SU-DHL-6 (cell line): ENCODE measurements at regions not wholly inside any gene's neighbourhood (a gene's known extent, or its start where the extent isn't known, plus 50 kb on each side); places are given as distances from the start of the nearest gene placed in this dataset.

Source experiments
- H2AFZ ChIP-seq: fragments of 200-600 bp; sonication (generic); 2 replicates; pipeline ENCODE4 v1.6.1; 2014; ENCODE audit warnings: low read depth, mild to moderate bottlenecking, moderate library complexity, mixed read lengths, antibody characterized with exemption, low read length; ENCODE audit not compliant: severe bottlenecking
- H3F3A ChIP-seq: fragments of 200-600 bp; shearing (Covaris generic); 2 replicates; pipeline ENCODE4 v1.6.0; 2016; ENCODE audit warnings: antibody characterized with exemption, mild to moderate bottlenecking; ENCODE audit not compliant: insufficient read depth
- H3K27ac ChIP-seq: fragments of 200-600 bp; sonication (generic); 2 replicates; pipeline ENCODE4 v1.5.1; 2016; ENCODE audit warnings: low read depth, mild to moderate bottlenecking, low read length, moderate library complexity, mixed read lengths
- H3K27me3 ChIP-seq: fragments of 200-600 bp; sonication (generic), shearing (Covaris generic); 2 replicates; pipeline ENCODE4 v1.6.0; 2014; ENCODE audit warnings: mild to moderate bottlenecking, low read length
- H3K36me3 ChIP-seq: fragments of 200-600 bp; sonication (generic); 2 replicates; pipeline ENCODE4 v1.6.1; 2014; ENCODE audit warnings: mild to moderate bottlenecking, low read length, mixed read lengths
- H3K4me2 ChIP-seq: fragments of 300-600, 200-600 bp; shearing (Covaris generic), sonication (generic); 2 replicates; pipeline ENCODE4 v1.6.0; 2014; ENCODE audit warnings: low read length, low read depth, mild to moderate bottlenecking; ENCODE audit not compliant: poor library complexity, severe bottlenecking
- H3K4me3 ChIP-seq: fragments of 200-600 bp; sonication (generic); 2 replicates; pipeline ENCODE4 v1.5.1; 2014; ENCODE audit warnings: antibody characterized with exemption, low read length, mild to moderate bottlenecking, mixed read lengths; ENCODE audit not compliant: insufficient read depth, poor library complexity, severe bottlenecking
- H3K79me2 ChIP-seq: fragments of 200-600 bp; sonication (generic); 2 replicates; pipeline ENCODE4 v1.6.1; 2014; ENCODE audit warnings: mild to moderate bottlenecking, low read length, moderate library complexity; ENCODE audit not compliant: insufficient read depth
- H3K9ac ChIP-seq: fragments of 200-600 bp; sonication (generic); 2 replicates; pipeline ENCODE4 v1.7.0; 2014; ENCODE audit warnings: mild to moderate bottlenecking, low read length
- H3K9me2 ChIP-seq: fragments of 200-600 bp; sonication (generic); replicated peaks from 2 replicates; pipeline ENCODE4 v1.6.1; 2014; ENCODE audit warnings: low read length; ENCODE audit not compliant: insufficient read depth
- H3K9me3 ChIP-seq: fragments of 200-600 bp; sonication (generic); 2 replicates; pipeline ENCODE4 v1.6.1; 2014; ENCODE audit warnings: low read length, mixed read lengths; ENCODE audit not compliant: insufficient read depth
- H4K20me1 ChIP-seq: fragments of 200-600 bp; sonication (generic); 2 replicates; pipeline ENCODE4 v1.6.1; 2014; ENCODE audit warnings: low read depth, mild to moderate bottlenecking, antibody characterized with exemption, low read length, moderate library complexity, mixed read lengths
- EZH2phosphoT487 ChIP-seq: fragments of 200-600 bp; sonication (generic), shearing (Covaris generic); conservative IDR thresholded peaks from 2 replicates; pipeline ENCODE4 v1.6.1; 2018; ENCODE audit warnings: mild to moderate bottlenecking, antibody characterized with exemption, low read length, moderate library complexity, mixed read lengths
- TF ChIP-seq, protein P1 (sequence below): fragments of 200-600 bp; sonication (generic); IDR thresholded peaks from one replicate; pipeline ENCODE4 v1.5.1; 2017; ENCODE audit warnings: antibody characterized with exemption, mild to moderate bottlenecking, low read length, moderate library complexity; ENCODE audit not compliant: insufficient read depth, poor library complexity, severe bottlenecking

DNA sequence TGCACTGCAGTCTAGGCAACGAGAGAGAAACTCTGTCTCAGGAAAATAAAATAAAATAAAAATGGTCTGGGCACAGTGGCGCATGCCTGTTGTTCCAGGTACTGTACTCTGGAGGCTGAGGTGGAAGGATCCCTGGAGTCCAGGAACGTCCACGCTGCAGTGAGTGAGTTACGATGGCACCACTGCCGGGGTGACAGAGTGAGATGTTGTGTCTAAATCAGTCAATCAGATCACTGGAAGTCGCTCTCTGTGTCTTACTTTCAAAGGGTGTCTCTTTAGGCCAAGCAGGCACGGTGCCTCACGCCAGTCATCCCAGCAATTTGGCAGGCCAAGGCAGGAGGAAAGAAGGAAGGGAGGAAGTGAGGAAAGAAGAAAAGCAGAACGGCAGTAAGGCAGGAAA is 112.2 kb upstream of the ANKRD30BL start:
- Histone ChIP-seq H3K9me2 (no peaks in the 10 kb centered on the region), H3K9ac (no peak overlapping the region), H3K4me3 (no peak overlapping the region), H3K9me3 (peaks cover 14% of the 10 kb centered on the region; the same call in 1 of the 2 replicates), H3K4me2 (no peak overlapping the region), H3F3A (peaks cover 23% of the 10 kb centered on the region), H3K27ac (peak overlapping the region; percentile 38), H3K36me3 (no peaks in the 10 kb centered on the region), H4K20me1 (no peaks in the 10 kb centered on the region), H3K27me3 (no peaks in the 10 kb centered on the region), H3K79me2 (no peaks in the 10 kb centered on the region), H2AFZ (no peak overlapping the region)
- TF ChIP-seq, protein P1, sequence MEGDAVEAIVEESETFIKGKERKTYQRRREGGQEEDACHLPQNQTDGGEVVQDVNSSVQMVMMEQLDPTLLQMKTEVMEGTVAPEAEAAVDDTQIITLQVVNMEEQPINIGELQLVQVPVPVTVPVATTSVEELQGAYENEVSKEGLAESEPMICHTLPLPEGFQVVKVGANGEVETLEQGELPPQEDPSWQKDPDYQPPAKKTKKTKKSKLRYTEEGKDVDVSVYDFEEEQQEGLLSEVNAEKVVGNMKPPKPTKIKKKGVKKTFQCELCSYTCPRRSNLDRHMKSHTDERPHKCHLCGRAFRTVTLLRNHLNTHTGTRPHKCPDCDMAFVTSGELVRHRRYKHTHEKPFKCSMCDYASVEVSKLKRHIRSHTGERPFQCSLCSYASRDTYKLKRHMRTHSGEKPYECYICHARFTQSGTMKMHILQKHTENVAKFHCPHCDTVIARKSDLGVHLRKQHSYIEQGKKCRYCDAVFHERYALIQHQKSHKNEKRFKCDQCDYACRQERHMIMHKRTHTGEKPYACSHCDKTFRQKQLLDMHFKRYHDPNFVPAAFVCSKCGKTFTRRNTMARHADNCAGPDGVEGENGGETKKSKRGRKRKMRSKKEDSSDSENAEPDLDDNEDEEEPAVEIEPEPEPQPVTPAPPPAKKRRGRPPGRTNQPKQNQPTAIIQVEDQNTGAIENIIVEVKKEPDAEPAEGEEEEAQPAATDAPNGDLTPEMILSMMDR: no peak
- no peak for TF ChIP-seq EZH2phosphoT487

DNA sequence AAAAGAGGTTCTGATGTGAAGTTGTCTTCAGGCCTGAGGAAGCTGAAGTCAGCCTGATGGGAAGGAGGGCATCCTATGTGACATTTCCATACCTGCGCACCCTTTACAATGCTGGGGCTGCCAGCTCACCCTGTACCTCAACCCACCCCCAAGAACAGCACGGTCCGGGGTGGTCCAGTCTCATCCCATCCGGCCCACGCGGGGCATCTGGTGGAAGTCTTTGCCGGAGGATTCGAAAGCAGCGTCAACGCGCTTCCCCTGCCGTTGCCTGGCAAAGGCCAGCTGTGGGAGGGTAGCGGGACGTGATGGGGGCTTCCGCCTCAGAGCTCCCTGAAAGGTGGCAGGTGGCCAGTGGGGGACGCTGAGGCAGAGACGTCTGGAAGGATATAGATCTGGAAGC is 113.6 kb upstream of the ANKRD30BL start:
- H3K27me3 ChIP-seq: no peaks in the 10 kb centered on the region
- H4K20me1 ChIP-seq: no peaks in the 10 kb centered on the region
- no peak for TF ChIP-seq EZH2phosphoT487
- TF ChIP-seq, protein P1: no peak
- H3K79me2 ChIP-seq: no peaks in the 10 kb centered on the region
- H3K9me3 ChIP-seq: peaks cover 26% of the 10 kb centered on the region; the same call in 1 of the 2 replicates
- H3K4me2 ChIP-seq: no peak overlapping the region
- peaks cover 16% of the 10 kb centered on the region for H3F3A ChIP-seq
- no peak overlapping the region for H3K4me3 ChIP-seq
- H3K9me2 ChIP-seq: no peaks in the 10 kb centered on the region
- H3K36me3 ChIP-seq: no peaks in the 10 kb centered on the region
- no peak overlapping the region for H2AFZ ChIP-seq
- no peak overlapping the region for H3K9ac ChIP-seq
- peak overlapping the region; percentile 93 for H3K27ac ChIP-seq

DNA sequence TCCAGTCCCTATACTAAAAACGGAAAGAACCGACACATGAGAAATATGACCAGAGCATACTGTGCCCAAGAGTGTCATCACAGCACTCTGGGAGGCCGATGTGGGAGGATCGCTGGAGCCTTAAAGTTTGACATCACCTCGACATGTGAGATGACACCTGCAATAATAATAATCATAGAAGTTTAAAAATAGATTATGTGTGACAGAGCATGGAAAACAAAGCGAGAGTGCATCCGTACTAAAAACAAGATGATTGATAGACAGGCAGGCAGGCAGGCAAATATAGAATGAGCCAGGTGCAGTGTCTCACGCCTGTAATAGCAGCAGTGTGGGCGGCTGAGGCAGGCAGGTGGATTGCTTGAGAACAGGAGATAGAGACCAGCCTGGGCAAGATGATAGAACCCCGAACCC is 114.8 kb upstream of the ANKRD30BL start:
- Histone ChIP-seq H3K9me2 (no peaks in the 10 kb centered on the region), H3K79me2 (no peaks in the 10 kb centered on the region), H3K36me3 (no peaks in the 10 kb centered on the region), H2AFZ (no peak overlapping the region), H3K4me3 (no peak overlapping the region), H3F3A (peaks cover 10% of the 10 kb centered on the region), H3K27ac (peak overlapping the region; percentile 93), H3K4me2 (peak overlapping the region; percentile 43), H3K27me3 (no peaks in the 10 kb centered on the region), H3K9ac (no peak overlapping the region), H4K20me1 (no peaks in the 10 kb centered on the region), H3K9me3 (peaks cover 27% of the 10 kb centered on the region; the same call in 1 of the 2 replicates)
- no peak for TF ChIP-seq EZH2phosphoT487

DNA sequence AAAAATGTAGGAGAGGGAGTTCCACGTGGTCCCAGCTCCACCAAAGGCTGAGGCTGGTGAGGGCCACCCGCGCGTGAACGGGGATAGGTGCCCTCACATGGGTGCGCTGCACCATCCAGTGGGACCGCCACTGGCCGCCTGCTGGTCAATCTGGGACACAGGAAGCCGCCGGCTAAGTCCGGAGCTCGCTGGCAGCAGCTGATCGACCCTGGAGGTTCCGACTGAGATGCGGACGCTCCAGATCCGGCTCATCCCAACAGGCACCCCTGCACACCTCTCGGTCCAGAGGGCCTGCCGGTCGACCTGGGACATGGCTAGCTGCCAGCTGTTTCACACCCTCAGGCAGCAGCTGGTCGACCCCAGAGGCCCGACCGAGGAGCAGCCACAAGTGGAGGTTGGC is 116.5 kb upstream of the ANKRD30BL start:
- no peak overlapping the region for H3K4me3 ChIP-seq
- H3F3A ChIP-seq: peaks cover 10% of the 10 kb centered on the region
- H3K36me3 ChIP-seq: no peaks in the 10 kb centered on the region
- H3K9me2 ChIP-seq: no peaks in the 10 kb centered on the region
- no peak overlapping the region for H2AFZ ChIP-seq
- no peak overlapping the region for H3K27ac ChIP-seq
- no peaks in the 10 kb centered on the region for H3K27me3 ChIP-seq
- no peaks in the 10 kb centered on the region for H4K20me1 ChIP-seq
- H3K4me2 ChIP-seq: no peak overlapping the region
- H3K79me2 ChIP-seq: no peaks in the 10 kb centered on the region
- peaks cover 27% of the 10 kb centered on the region; the same call in 1 of the 2 replicates for H3K9me3 ChIP-seq
- no peak overlapping the region for H3K9ac ChIP-seq
- TF ChIP-seq, protein P1: no peak
- no peak for TF ChIP-seq EZH2phosphoT487
